H1 (cell line): ENCODE measurements at regions not wholly inside any gene's neighbourhood (a gene's known extent, or its start where the extent isn't known, plus 50 kb on each side); places are given as distances from the start of the nearest gene placed in this dataset.

Experiments used
- CTCF ChIA-PET: fragments of 300-600 bp; sonication (Branson Sonifier 250); formaldehyde crosslinking; loops from one replicate; lab custom pipeline; 2021; ENCODE audit not compliant: partially characterized antibody; lab: Charles Lee
- POLR2A ChIA-PET: fragments of 300-600 bp; sonication (Branson Sonifier 250); formaldehyde crosslinking; loops from one replicate; lab custom pipeline; 2021; ENCODE audit warnings: inconsistent platforms; ENCODE audit not compliant: partially characterized antibody; lab: Charles Lee
- DNase-seq, 2 experiments: peaks; one replicate each; pipeline versions ENCODE4 v3.0.0 to v3.0.0-alpha.2; 2010 to 2022; ENCODE audit warnings: low spot score in 2 of 2, low read depth in 1 of 2, mixed read lengths in 1 of 2
- FAIRE-seq: peaks from 2 replicates; lab custom pipeline; 2011; peaks lifted over from hg19 to GRCh38; lab: Jason Lieb, UNC
- H2AFZ ChIP-seq: 2 replicates; pipeline ENCODE4 v1.8.1; 2012; ENCODE audit warnings: low read length, inconsistent platforms
- H2AK5ac ChIP-seq: 2 replicates; pipeline ENCODE4 v1.6.1; 2013; ENCODE audit warnings: low read depth, low read length
- H2BK120ac ChIP-seq: replicated peaks from 2 replicates; pipeline ENCODE3; 2013; ENCODE audit warnings: low read depth, low read length, inconsistent platforms
- H2BK12ac ChIP-seq: 2 replicates; pipeline ENCODE4 v1.6.1; 2013; ENCODE audit warnings: low read depth, low read length
- H2BK15ac ChIP-seq: 2 replicates; pipeline ENCODE4 v1.6.1; 2013; ENCODE audit warnings: low read length
- H2BK20ac ChIP-seq: 2 replicates; pipeline ENCODE4 v1.6.1; 2013; ENCODE audit warnings: low read length
- H2BK5ac ChIP-seq: 2 replicates; pipeline ENCODE4 v1.6.1; 2013; ENCODE audit warnings: low read depth, low read length
- H3K14ac ChIP-seq: 2 replicates; pipeline ENCODE4 v1.6.1; 2013; ENCODE audit warnings: inconsistent platforms; ENCODE audit not compliant: insufficient read length
- H3K18ac ChIP-seq: 2 replicates; pipeline ENCODE4 v1.6.1; 2013; ENCODE audit warnings: low read length; ENCODE audit errors: extremely low read depth
- H3K23ac ChIP-seq: 2 replicates; pipeline ENCODE4 v1.6.1; 2013; ENCODE audit warnings: inconsistent platforms; ENCODE audit not compliant: insufficient read length
- H3K23me2 ChIP-seq: 2 replicates; pipeline ENCODE4 v1.6.1; 2013; ENCODE audit warnings: low read depth, low read length
- H3K27ac ChIP-seq: 2 replicates; pipeline ENCODE4 v1.6.1; 2011; ENCODE audit warnings: low read depth, low read length, inconsistent platforms
- H3K27me3 ChIP-seq, 4 experiments: replicated peaks in 1 of 4; 1 replicate in 1 of 4; 2 replicates in 3 of 4; pipeline versions ENCODE4 v1.6.1 to v1.8.1; 2011 to 2013; ENCODE audit warnings: low read length in 3 of 4, mild to moderate bottlenecking in 3 of 4, inconsistent platforms in 2 of 4, mixed read lengths in 2 of 4, moderate library complexity in 1 of 4; ENCODE audit not compliant: control insufficient read depth in 3 of 4, insufficient read depth in 3 of 4; ENCODE audit errors: extremely low read depth in 1 of 4
- H3K36me3 ChIP-seq, 4 experiments: 2 replicates each; pipeline versions ENCODE4 v1.6.1 to v1.8.1; 2011 to 2013; ENCODE audit warnings: mild to moderate bottlenecking in 4 of 4, low read length in 3 of 4, moderate library complexity in 2 of 4, control low read depth in 1 of 4, inconsistent platforms in 1 of 4; ENCODE audit not compliant: insufficient read depth in 4 of 4, control insufficient read depth in 2 of 4
- H3K4ac ChIP-seq: replicated peaks from 2 replicates; pipeline ENCODE3; 2013; ENCODE audit warnings: low read length, low read depth, mixed read lengths, inconsistent platforms; ENCODE audit not compliant: insufficient read length
- H3K4me1 ChIP-seq, 4 experiments: replicated peaks in 1 of 4; 1 replicate in 1 of 4; 2 replicates in 3 of 4; pipeline versions ENCODE4 v1.6.1 to v1.8.1; 2011 to 2013; ENCODE audit warnings: low read length in 3 of 4, inconsistent platforms in 2 of 4, mixed read lengths in 1 of 4; ENCODE audit not compliant: insufficient read depth in 4 of 4, control insufficient read depth in 3 of 4
- H3K4me2 ChIP-seq, 2 experiments: 2 replicates each; pipeline versions ENCODE4 v1.6.1 to v1.8.1; 2011 to 2013; ENCODE audit warnings: low read depth in 2 of 2, low read length in 2 of 2, control low read depth in 1 of 2, inconsistent platforms in 1 of 2, mild to moderate bottlenecking in 1 of 2; ENCODE audit not compliant: insufficient read depth in 1 of 2
- H3K4me3 ChIP-seq, 4 experiments: fragments of 200-600, 300-600 bp in 1 of 4; sonication (generic), shearing (Covaris generic), sonication (Bioruptor Twin) in 1 of 4; 2 replicates each; pipeline versions ENCODE4 v1.5.1 to v1.8.1; 2011 to 2016; ENCODE audit warnings: low read length in 4 of 4, low read depth in 3 of 4, control low read depth in 2 of 4, inconsistent platforms in 2 of 4, mild to moderate bottlenecking in 2 of 4, mixed read lengths in 1 of 4, moderate library complexity in 1 of 4; ENCODE audit not compliant: insufficient read depth in 2 of 4; ENCODE audit errors: extremely low read depth in 1 of 4
- H3K56ac ChIP-seq: replicated peaks from 2 replicates; pipeline ENCODE3; 2013; ENCODE audit warnings: low read depth, mild to moderate bottlenecking, mixed read lengths, low read length, inconsistent platforms; ENCODE audit not compliant: insufficient read length
- H3K79me1 ChIP-seq: 2 replicates; pipeline ENCODE4 v1.6.1; 2013; ENCODE audit warnings: low read depth, low read length, control low read depth
- H3K79me2 ChIP-seq, 2 experiments: 2 replicates each; pipeline versions ENCODE4 v1.6.1 to v1.8.1; 2012 to 2013; ENCODE audit warnings: low read length in 2 of 2, mild to moderate bottlenecking in 2 of 2, inconsistent platforms in 1 of 2; ENCODE audit not compliant: insufficient read depth in 2 of 2, control insufficient read depth in 1 of 2
- H3K9ac ChIP-seq, 4 experiments: replicated peaks in 1 of 4; 1 replicate in 1 of 4; 2 replicates in 3 of 4; pipeline versions ENCODE4 v1.6.1 to v1.8.1; 2011 to 2013; ENCODE audit warnings: low read depth in 3 of 4, low read length in 3 of 4, control low read depth in 2 of 4, mild to moderate bottlenecking in 2 of 4, moderate library complexity in 2 of 4, inconsistent platforms in 1 of 4; ENCODE audit errors: extremely low read depth in 1 of 4
- H3K9me3 ChIP-seq, 2 experiments: 2 replicates each; pipeline versions ENCODE4 v1.6.1 to v1.8.1; 2012 to 2013; ENCODE audit warnings: mild to moderate bottlenecking in 2 of 2, moderate library complexity in 2 of 2, control low read depth in 1 of 2, inconsistent platforms in 1 of 2, low read depth in 1 of 2, low read length in 1 of 2, mixed read lengths in 1 of 2; ENCODE audit not compliant: insufficient read depth in 2 of 2
- H4K20me1 ChIP-seq, 2 experiments: replicated peaks in 1 of 2; 2 replicates each; pipeline versions ENCODE3 to v1.8.1; 2011 to 2013; ENCODE audit warnings: inconsistent platforms in 2 of 2, low read length in 2 of 2, mild to moderate bottlenecking in 1 of 2; ENCODE audit not compliant: insufficient read depth in 2 of 2, control insufficient read depth in 1 of 2
- H4K5ac ChIP-seq: 2 replicates; pipeline ENCODE4 v1.6.1; 2013; ENCODE audit warnings: low read length, low read depth, mixed read lengths, inconsistent platforms; ENCODE audit not compliant: insufficient read length
- H4K8ac ChIP-seq: 2 replicates; pipeline ENCODE4 v1.8.0; 2013; ENCODE audit warnings: mild to moderate bottlenecking, moderate library complexity, low read length, inconsistent platforms; ENCODE audit not compliant: insufficient read depth; ENCODE audit errors: extremely low read depth
- H4K91ac ChIP-seq: replicated peaks from 2 replicates; pipeline ENCODE3; 2013; ENCODE audit warnings: low read length, mixed read lengths, inconsistent platforms; ENCODE audit not compliant: insufficient read length
- CBX5 ChIP-seq: fragments of 300-800, 300-1000 bp; sonication (generic); IDR thresholded peaks from 2 replicates; pipeline ENCODE4 v1.7.1; 2016; ENCODE audit warnings: antibody characterized with exemption, low read length, low read depth
- CHD1 ChIP-seq: IDR thresholded peaks from 2 replicates; pipeline ENCODE4 v1.6.1; 2012; ENCODE audit warnings: low read depth, low read length, improper control_type of control experiment
- EZH2 ChIP-seq: fragments of 200-600 bp; sonication (generic); IDR thresholded peaks from 2 replicates; pipeline ENCODE4 v1.7.1; 2012; ENCODE audit warnings: low read depth, mild to moderate bottlenecking, moderate library complexity, low read length, inconsistent platforms; ENCODE audit not compliant: severe bottlenecking
- HDAC6 ChIP-seq: IDR thresholded peaks from one replicate; pipeline ENCODE4 v1.7.1; 2012; ENCODE audit warnings: low read depth, mild to moderate bottlenecking, inconsistent platforms, low read length, moderate library complexity
- KDM5A ChIP-seq: fragments of 200-600 bp; IDR thresholded peaks from 2 replicates; pipeline ENCODE4 v1.7.1; 2012; ENCODE audit warnings: mild to moderate bottlenecking, low read length, inconsistent platforms, mixed read lengths
- PHF8 ChIP-seq: fragments of 200-600 bp; sonication (generic); conservative IDR thresholded peaks from 2 replicates; pipeline ENCODE4 v1.7.1; 2012; ENCODE audit warnings: low read depth, mild to moderate bottlenecking, inconsistent platforms, low read length, moderate library complexity
- POLR2AphosphoS5 ChIP-seq: IDR thresholded peaks from 2 replicates; pipeline ENCODE4 v1.6.1; 2011; ENCODE audit warnings: low read depth, low read length
- SIRT6 ChIP-seq: IDR thresholded peaks from one replicate; pipeline ENCODE4 v1.7.1; 2012; ENCODE audit warnings: low read length, inconsistent platforms
- SP1 ChIP-seq: IDR thresholded peaks from 2 replicates; pipeline ENCODE4 v1.6.1; 2011; ENCODE audit warnings: low read depth, low read length
- SP4 ChIP-seq: IDR thresholded peaks from 2 replicates; pipeline ENCODE4 v1.6.1; 2012; ENCODE audit warnings: low read length, inconsistent platforms
- SRF ChIP-seq: IDR thresholded peaks from 2 replicates; pipeline ENCODE4 v1.6.1; 2011; ENCODE audit warnings: mild to moderate bottlenecking, low read depth, low read length, moderate library complexity
- TCF12 ChIP-seq: IDR thresholded peaks from 2 replicates; pipeline ENCODE4 v1.6.1; 2011; ENCODE audit warnings: low read depth, mild to moderate bottlenecking, low read length
- YY1 ChIP-seq: IDR thresholded peaks from 2 replicates; pipeline ENCODE4 v1.6.1; 2011; ENCODE audit warnings: low read depth, mild to moderate bottlenecking, low read length
- ZNF274 ChIP-seq: IDR thresholded peaks from 2 replicates; pipeline ENCODE4 v1.7.0; 2012; ENCODE audit warnings: low read length, borderline replicate concordance; ENCODE audit errors: extremely low read depth
- WGBS, 2 experiments: shearing (Covaris generic) in 1 of 2; methylation state at CpG; one replicate each; pipeline versions ENCODE4 v1.1.6 to v1.1.7; 2013 to 2015; ENCODE audit warnings: low lambda C conversion rate in 2 of 2, mixed read lengths in 2 of 2, inconsistent platforms in 1 of 2, low coverage in 1 of 2, missing lambda C conversion rate in 1 of 2; ENCODE audit not compliant: insufficient replicate concordance in 2 of 2, insufficient coverage in 1 of 2, insufficient read length in 1 of 2; ENCODE audit errors: extremely low coverage in 1 of 2, missing lambda C conversion rate in 1 of 2; 5-methylcytosine and 5-hydroxymethylcytosine counted together
- TF ChIP-seq, protein P1 (sequence below): IDR thresholded peaks from 2 replicates; pipeline ENCODE4 v1.6.1; 2011; ENCODE audit warnings: low read length, improper control_type of control experiment

DNA sequence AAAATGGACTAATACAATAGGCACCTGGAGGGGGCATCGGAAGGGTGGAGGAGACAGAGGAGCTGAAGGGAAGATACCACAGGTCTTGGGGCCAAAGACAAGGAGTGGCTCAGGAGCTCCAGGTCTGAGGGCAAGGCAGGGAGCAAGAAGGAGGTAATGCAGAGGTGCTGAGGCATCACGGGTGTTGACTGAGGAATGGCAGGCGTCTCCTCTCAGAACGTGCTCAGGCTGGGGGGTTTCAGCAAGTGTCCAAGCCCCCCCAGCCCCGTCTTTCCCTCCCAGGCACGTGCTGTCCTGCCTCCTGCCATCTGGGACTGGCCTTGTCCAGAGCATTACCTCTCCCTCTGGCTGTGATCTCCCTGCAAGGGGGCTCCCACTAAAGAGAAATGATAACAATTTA lies 265.4 kb downstream of the DCDC2C start:
- peaks cover 0 to 3% (median 0%) of the 10 kb centered on the region in 4 experiments; a peak in 1 of 7 replicates for H3K4me1 ChIP-seq
- no peak overlapping the region for H2BK20ac ChIP-seq
- no peaks in the 10 kb centered on the region for H3K27me3 ChIP-seq
- H4K91ac ChIP-seq: no peak overlapping the region
- no peak overlapping the region for H2AFZ ChIP-seq
- H3K27ac ChIP-seq: no peak overlapping the region
- H4K5ac ChIP-seq: no peak overlapping the region
- H3K4ac ChIP-seq: no peak overlapping the region
- ChIA-PET POLR2A (no interaction called here), CTCF (interaction anchor here (0.6 to 1.9 kb wide), 3 partner anchors 9 to 1029 kb away, joined by 3 to 8 read pairs (median 7); no protein-coding TSS in a partner anchor)
- no peak overlapping the region for H4K8ac ChIP-seq
- no peaks in the 10 kb centered on the region for H3K79me1 ChIP-seq
- H2BK120ac ChIP-seq: no peak overlapping the region
- H2BK5ac ChIP-seq: no peak overlapping the region
- H3K36me3 ChIP-seq: no peaks in the 10 kb centered on the region; a peak in 1 of 8 replicates
- H3K4me2 ChIP-seq: no peak overlapping the region
- H2BK15ac ChIP-seq: no peak overlapping the region
- H3K14ac ChIP-seq: no peak overlapping the region
- H3K9me3 ChIP-seq: peaks cover 2 to 11% of the 10 kb centered on the region in 2 experiments; a peak in 3 of 4 replicates
- H3K23me2 ChIP-seq: peaks cover 11% of the 10 kb centered on the region; the same call in 1 of the 2 replicates
- H3K56ac ChIP-seq: no peak overlapping the region
- peaks cover 3 to 10% of the 10 kb centered on the region in 2 experiments for H4K20me1 ChIP-seq
- H3K18ac ChIP-seq: no peak overlapping the region
- H3K9ac ChIP-seq: no peak overlapping the region
- 93% methylated on average over 6 of the region's 6 CpGs; no CpG with 5 or more reads in 1 of the 2 experiments for WGBS, 2 experiments
- no peak overlapping the region for H3K4me3 ChIP-seq
- no peaks in the 10 kb centered on the region for H3K79me2 ChIP-seq
- no peak overlapping the region for H3K23ac ChIP-seq
- DNase-seq: peak in 1 of 2 experiments; percentile 19
- no peak for FAIRE-seq
- no peak overlapping the region for H2BK12ac ChIP-seq
- H2AK5ac ChIP-seq: no peak overlapping the region
- TF ChIP-seq SP4 (no peak), POLR2AphosphoS5 (no peak), KDM5A (no peak), CBX5 (no peak), ZNF274 (no peak), SP1 (no peak), PHF8 (no peak), SRF (no peak), EZH2 (no peak), YY1 (no peak), SIRT6 (no peak), TCF12 (no peak), HDAC6 (no peak), CHD1 (no peak)
- TF ChIP-seq, protein P1, sequence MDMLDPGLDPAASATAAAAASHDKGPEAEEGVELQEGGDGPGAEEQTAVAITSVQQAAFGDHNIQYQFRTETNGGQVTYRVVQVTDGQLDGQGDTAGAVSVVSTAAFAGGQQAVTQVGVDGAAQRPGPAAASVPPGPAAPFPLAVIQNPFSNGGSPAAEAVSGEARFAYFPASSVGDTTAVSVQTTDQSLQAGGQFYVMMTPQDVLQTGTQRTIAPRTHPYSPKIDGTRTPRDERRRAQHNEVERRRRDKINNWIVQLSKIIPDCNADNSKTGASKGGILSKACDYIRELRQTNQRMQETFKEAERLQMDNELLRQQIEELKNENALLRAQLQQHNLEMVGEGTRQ: no peak
